ENCODE measurements at regions not wholly inside any gene's neighbourhood (a gene's known extent, or its start where the extent isn't known, plus 50 kb on each side); places are given as distances from the start of the nearest gene placed in this dataset.

GRCh38 chr10:113430634-113431397, 122.0 kb upstream of the HABP2 start:
- no peak overlapping the region for H3K4me3 Mint-ChIP-seq
- no peak overlapping the region for H3K27ac Mint-ChIP-seq (ENCODE audit: unreplicated experiment)
- TF ChIP-seq CTCF (conservative IDR thresholded peaks at IDR 0.05): no peak
- no peak for DNase-seq (ENCODE audit: low read depth, low spot score)
- H3K4me1 Mint-ChIP-seq: no peaks in the 10 kb centered on the region
- peaks cover 6% of the 10 kb centered on the region for H3K9me3 Mint-ChIP-seq
- no peaks in the 10 kb centered on the region for H3K36me3 Mint-ChIP-seq (ENCODE audit: low read depth)
- H3K27me3 Mint-ChIP-seq (ENCODE audit: low read depth): peaks cover 3% of the 10 kb centered on the region

GRCh38 chr10:113431398-113432160, 121.3 kb upstream of the HABP2 start:
- TF ChIP-seq CTCF (conservative IDR thresholded peaks at IDR 0.05): no peak
- Mint-ChIP-seq H3K27ac (ENCODE audit: unreplicated experiment) (no peak overlapping the region), H3K4me3 (no peak overlapping the region), H3K27me3 (ENCODE audit: low read depth) (peaks cover 3% of the 10 kb centered on the region), H3K36me3 (ENCODE audit: low read depth) (no peaks in the 10 kb centered on the region), H3K4me1 (no peaks in the 10 kb centered on the region), H3K9me3 (peaks cover 6% of the 10 kb centered on the region)
- DNase-seq (ENCODE audit: low read depth, low spot score): no peak

- Mint-ChIP-seq H3K4me3 (no peak overlapping the region), H3K9me3 (peaks cover 6% of the 10 kb centered on the region), H3K36me3 (ENCODE audit: low read depth) (no peaks in the 10 kb centered on the region), H3K4me1 (no peaks in the 10 kb centered on the region), H3K27me3 (ENCODE audit: low read depth) (no peaks in the 10 kb centered on the region), H3K27ac (ENCODE audit: unreplicated experiment) (no peak overlapping the region)
- no peak for TF ChIP-seq CTCF (conservative IDR thresholded peaks at IDR 0.05)
- DNase-seq (ENCODE audit: low read depth, low spot score): no peak
These were observed 119.1 kb upstream of the HABP2 start for GRCh38 chr10:113433711-113434110.

- no peak for TF ChIP-seq CTCF (conservative IDR thresholded peaks at IDR 0.05)
- H3K4me3 Mint-ChIP-seq: no peak overlapping the region
- H3K9me3 Mint-ChIP-seq: peaks cover 6% of the 10 kb centered on the region
- no peaks in the 10 kb centered on the region for H3K36me3 Mint-ChIP-seq (ENCODE audit: low read depth)
- H3K4me1 Mint-ChIP-seq: no peaks in the 10 kb centered on the region
- no peak for DNase-seq (ENCODE audit: low read depth, low spot score)
- H3K27me3 Mint-ChIP-seq (ENCODE audit: low read depth): no peaks in the 10 kb centered on the region
- H3K27ac Mint-ChIP-seq (ENCODE audit: unreplicated experiment): no peak overlapping the region
These were observed 118.5 kb upstream of the HABP2 start for GRCh38 chr10:113434315-113434714.

GRCh38 chr10:113434950-113435349, 117.9 kb upstream of the HABP2 start:
- no peak for DNase-seq (ENCODE audit: low read depth, low spot score)
- H3K4me3 Mint-ChIP-seq: no peak overlapping the region
- TF ChIP-seq CTCF (conservative IDR thresholded peaks at IDR 0.05): no peak
- no peaks in the 10 kb centered on the region for H3K4me1 Mint-ChIP-seq
- no peak overlapping the region for H3K27ac Mint-ChIP-seq (ENCODE audit: unreplicated experiment)
- H3K9me3 Mint-ChIP-seq: peaks cover 6% of the 10 kb centered on the region
- no peaks in the 10 kb centered on the region for H3K36me3 Mint-ChIP-seq (ENCODE audit: low read depth)
- no peaks in the 10 kb centered on the region for H3K27me3 Mint-ChIP-seq (ENCODE audit: low read depth)

All from neural crest cell (in vitro differentiated cells).